ENCODE measurements at regions not wholly inside any gene's neighbourhood (a gene's known extent, or its start where the extent isn't known, plus 50 kb on each side); places are given as distances from the start of the nearest gene placed in this dataset.

GRCh38 chr9:109843641-109844040 is 63.6 kb downstream of the PALM2AKAP2 start:
- TF ChIP-seq CTCF (IDR thresholded peaks at IDR 0.05) (no peak), POLR2A (IDR thresholded peaks at IDR 0.05) (no peak), POLR2AphosphoS5 (IDR thresholded peaks at IDR 0.05) (no peak)
